DMS53 (cell line): ENCODE measurements at regions not wholly inside any gene's neighbourhood (a gene's known extent, or its start where the extent isn't known, plus 50 kb on each side); places are given as distances from the start of the nearest gene placed in this dataset.

Source experiments
- DNase-seq: peaks from one replicate; lab custom pipeline; 2025; lab: John Stamatoyannopoulos, UW

GRCh38 chr12:93043192-93043876, 114.2 kb upstream of the EEA1 start:
- peak; percentile 38 for DNase-seq

GRCh38 chr12:93043877-93044209, 114.7 kb upstream of the EEA1 start:
- DNase-seq: no peak

- peak; percentile 14 for DNase-seq
Measured at GRCh38 chr12:93047118-93047517, 118.0 kb upstream of the EEA1 start.

GRCh38 chr12:93048656-93049055, 119.6 kb upstream of the EEA1 start:
- DNase-seq: peak; percentile 53

GRCh38 chr12:93050026-93050747, 121.1 kb upstream of the EEA1 start:
- DNase-seq: peak; percentile 13

- no peak for DNase-seq
Measured at GRCh38 chr12:93050748-93051081, 121.6 kb upstream of the EEA1 start.

- no peak for DNase-seq
Measured at GRCh38 chr12:93054021-93054420, 124.9 kb upstream of the EEA1 start.

GRCh38 chr12:93055221-93055620, 126.1 kb upstream of the EEA1 start:
- DNase-seq: no peak

- no peak for DNase-seq
Measured at GRCh38 chr12:93056971-93057535, 128.0 kb upstream of the EEA1 start.

GRCh38 chr12:93058280-93058679, 129.2 kb upstream of the EEA1 start:
- no peak for DNase-seq

- no peak for DNase-seq
Measured at GRCh38 chr12:93059288-93059687, 130.2 kb upstream of the EEA1 start.

GRCh38 chr12:93059925-93060665, 131.0 kb upstream of the EEA1 start:
- DNase-seq: no peak

- peak; percentile 22 for DNase-seq
Measured at GRCh38 chr12:93060666-93061472, 131.8 kb upstream of the EEA1 start.

- peak; percentile 57 for DNase-seq
Measured at GRCh38 chr12:93061473-93062419, 132.7 kb upstream of the EEA1 start.

GRCh38 chr12:93065896-93066295, 136.8 kb upstream of the EEA1 start:
- DNase-seq: no peak

- no peak for DNase-seq
Measured at GRCh38 chr12:93072340-93072739, 143.2 kb upstream of the EEA1 start.

GRCh38 chr12:93073324-93073723, 144.2 kb upstream of the EEA1 start:
- DNase-seq: no peak

- DNase-seq: no peak
Measured at GRCh38 chr12:93078059-93078458, 149.0 kb upstream of the EEA1 start.

- DNase-seq: no peak
Measured at GRCh38 chr12:93078577-93078976, 149.5 kb upstream of the EEA1 start.

GRCh38 chr12:93079271-93079670, 150.2 kb upstream of the EEA1 start:
- DNase-seq: no peak

GRCh38 chr12:93079976-93080375, 150.9 kb upstream of the EEA1 start:
- no peak for DNase-seq
